SK-N-SH (cell line): ENCODE measurements at regions not wholly inside any gene's neighbourhood (a gene's known extent, or its start where the extent isn't known, plus 50 kb on each side); places are given as distances from the start of the nearest gene placed in this dataset.

Experiments used
- CTCF ChIA-PET: fragments of 300-600, 350-600 bp; formaldehyde crosslinking; extraction: SDS; loops from one replicate; lab custom pipeline; 2021; lab: Yijun Ruan, JAX
- POLR2A ChIA-PET: fragments of 350-600 bp; sonication (Branson Sonifier 250); formaldehyde crosslinking; extraction: SDS; loops from one replicate; lab custom pipeline; 2020; ENCODE audit warnings: antibody characterized with exemption, inconsistent platforms; lab: Yijun Ruan, JAX
- DNase-seq: peaks from one replicate; pipeline ENCODE4 v3.0.0; 2012
- H2AFZ ChIP-seq: fragments of 200-600 bp; sonication (generic); 2 replicates; pipeline ENCODE4 v1.8.1; 2016; ENCODE audit warnings: antibody characterized with exemption, mild to moderate bottlenecking, low read depth
- H3F3A ChIP-seq: fragments of 200-600 bp; sonication (generic); replicated peaks from 2 replicates; pipeline ENCODE3; 2016; ENCODE audit warnings: antibody characterized with exemption, mild to moderate bottlenecking; ENCODE audit not compliant: insufficient read depth
- H3K27ac ChIP-seq, 2 experiments: fragments of 200-500 bp in 1 of 2; fragments of 200-600 bp in 1 of 2; sonication (Bioruptor generic) in 1 of 2; sonication (generic), shearing (Covaris generic) in 1 of 2; 2 replicates each; pipeline versions ENCODE4 v1.5.1 to v1.6.1; 2014 to 2016; ENCODE audit warnings: low read depth in 2 of 2, inconsistent platforms in 1 of 2, low read length in 1 of 2, mild to moderate bottlenecking in 1 of 2, mixed read lengths in 1 of 2
- H3K27me3 ChIP-seq: fragments of 200-600 bp; sonication (generic), shearing (Covaris generic); 2 replicates; pipeline ENCODE4 v1.6.1; 2016; ENCODE audit warnings: mixed run types; ENCODE audit not compliant: insufficient read depth
- H3K36me3 ChIP-seq, 2 experiments: fragments of 200-500 bp in 1 of 2; fragments of 200-600 bp in 1 of 2; sonication (Bioruptor generic) in 1 of 2; sonication (generic) in 1 of 2; replicated peaks in 1 of 2; 2 replicates each; pipeline versions ENCODE3 to v1.5.1; 2014 to 2016; ENCODE audit warnings: low read length in 1 of 2, mild to moderate bottlenecking in 1 of 2; ENCODE audit not compliant: insufficient read depth in 2 of 2, control insufficient read depth in 1 of 2
- H3K4me1 ChIP-seq, 2 experiments: fragments of 200-500 bp in 1 of 2; fragments of 200-600 bp in 1 of 2; sonication (Bioruptor generic) in 1 of 2; sonication (generic), shearing (Covaris generic) in 1 of 2; 2 replicates each; pipeline versions ENCODE4 v1.5.1 to v1.6.1; 2014 to 2016; ENCODE audit warnings: low read depth in 1 of 2, low read length in 1 of 2, mixed run types in 1 of 2; ENCODE audit not compliant: insufficient read depth in 2 of 2, control insufficient read depth in 1 of 2
- H3K4me2 ChIP-seq: fragments of 200-600 bp; sonication (generic), shearing (Covaris generic); 2 replicates; pipeline ENCODE4 v1.6.1; 2017; ENCODE audit warnings: mixed run types
- H3K4me3 ChIP-seq, 2 experiments: fragments of 200-500 bp in 1 of 2; fragments of 200-600 bp in 1 of 2; sonication (Bioruptor generic) in 1 of 2; sonication (generic), shearing (Covaris generic) in 1 of 2; 2 replicates each; pipeline versions ENCODE4 v1.5.1 to v1.8.1; 2014 to 2016; ENCODE audit warnings: low read depth in 2 of 2, inconsistent platforms in 1 of 2, low read length in 1 of 2, mild to moderate bottlenecking in 1 of 2, mixed read lengths in 1 of 2, moderate library complexity in 1 of 2
- H3K79me2 ChIP-seq: fragments of 200-600 bp; sonication (generic); 2 replicates; pipeline ENCODE4 v1.8.1; 2017; ENCODE audit warnings: mild to moderate bottlenecking; ENCODE audit not compliant: insufficient read depth
- H3K9ac ChIP-seq: fragments of 200-600 bp; sonication (generic); 2 replicates; pipeline ENCODE4 v1.6.1; 2017; ENCODE audit warnings: mixed run types
- H3K9me2 ChIP-seq: fragments of 200-600 bp; sonication (generic); 2 replicates; pipeline ENCODE4 v1.6.1; 2017; ENCODE audit warnings: mixed run types
- H3K9me3 ChIP-seq: fragments of 200-600 bp; sonication (generic); 2 replicates; pipeline ENCODE4 v1.6.1; 2017; ENCODE audit warnings: mixed run types, mild to moderate bottlenecking, moderate library complexity
- H4K20me1 ChIP-seq: fragments of 200-600 bp; sonication (generic); 2 replicates; pipeline ENCODE4 v1.6.1; 2017; ENCODE audit warnings: mild to moderate bottlenecking, mixed run types; ENCODE audit not compliant: insufficient read depth
- ELF1 ChIP-seq: IDR thresholded peaks from 2 replicates; pipeline ENCODE4 v1.4.0; 2012
- EP300 ChIP-seq, 2 experiments: IDR thresholded peaks; 2 replicates each; pipeline versions ENCODE4 v1.4.0 to v1.6.1; 2012; ENCODE audit warnings: borderline replicate concordance in 1 of 2, low read depth in 1 of 2, low read length in 1 of 2
- EZH2phosphoT487 ChIP-seq: fragments of 200-600 bp; sonication (generic); IDR thresholded peaks from 2 replicates; pipeline ENCODE4 v1.6.1; 2017; ENCODE audit warnings: low read depth, mixed run types, mild to moderate bottlenecking, antibody characterized with exemption, moderate library complexity, borderline replicate concordance
- FOXJ3 ChIP-seq: sonication (generic); formaldehyde crosslinking; IDR thresholded peaks from 2 replicates; pipeline ENCODE4 v1.5.1; 2020; ENCODE audit warnings: mild to moderate bottlenecking, missing genetic modification reagents
- FOXM1 ChIP-seq: IDR thresholded peaks from 2 replicates; pipeline ENCODE4 v1.4.0; 2012; ENCODE audit warnings: low read depth, mild to moderate bottlenecking
- GABPA ChIP-seq: IDR thresholded peaks from 2 replicates; pipeline ENCODE4 v1.4.0; 2012; ENCODE audit warnings: low read depth, mild to moderate bottlenecking
- MEF2A ChIP-seq: IDR thresholded peaks from 2 replicates; pipeline ENCODE4 v1.4.0; 2012; ENCODE audit warnings: low read depth, borderline replicate concordance
- NRF1 ChIP-seq: IDR thresholded peaks from 2 replicates; pipeline ENCODE4 v1.6.1; 2012; ENCODE audit warnings: low read depth, mild to moderate bottlenecking, low read length
- POLR2AphosphoS5 ChIP-seq: IDR thresholded peaks from 2 replicates; pipeline ENCODE4 v1.6.1; 2012; ENCODE audit warnings: low read depth, low read length
- RAD21 ChIP-seq: IDR thresholded peaks from 2 replicates; pipeline ENCODE4 v1.6.1; 2012; ENCODE audit warnings: mild to moderate bottlenecking, low read length
- RCOR1 ChIP-seq: fragments of 150-350 bp; IDR thresholded peaks from 2 replicates; pipeline ENCODE4 v1.6.1; 2017; ENCODE audit warnings: antibody characterized with exemption, low read length
- RFX5 ChIP-seq: IDR thresholded peaks from 2 replicates; pipeline ENCODE4 v1.6.1; 2012; ENCODE audit warnings: mild to moderate bottlenecking, improper control_type of control experiment, low read length
- RXRA ChIP-seq: IDR thresholded peaks from 2 replicates; pipeline ENCODE4 v1.4.0; 2012; ENCODE audit warnings: low read depth, mild to moderate bottlenecking, borderline replicate concordance
- SIN3A ChIP-seq: IDR thresholded peaks from 2 replicates; pipeline ENCODE4 v1.6.1; 2012; ENCODE audit warnings: low read depth, mild to moderate bottlenecking, low read length, moderate library complexity, borderline replicate concordance
- WGBS: methylation state at CpG from one replicate; pipeline ENCODE4 v1.1.6; 2017; ENCODE audit warnings: low lambda C conversion rate; 5-methylcytosine and 5-hydroxymethylcytosine counted together
- TF ChIP-seq, protein P1 (sequence below): fragments of 150-350 bp; IDR thresholded peaks from 2 replicates; pipeline ENCODE4 v1.6.1; 2016; ENCODE audit warnings: mild to moderate bottlenecking, low read depth, low read length
- TF ChIP-seq, protein P2 (sequence below): IDR thresholded peaks from 2 replicates; pipeline ENCODE4 v1.4.0; 2012; ENCODE audit warnings: low read depth, borderline replicate concordance
- TF ChIP-seq, protein P3 (sequence below): IDR thresholded peaks from 2 replicates; pipeline ENCODE4 v1.4.0; 2012; ENCODE audit warnings: low read depth

DNA sequence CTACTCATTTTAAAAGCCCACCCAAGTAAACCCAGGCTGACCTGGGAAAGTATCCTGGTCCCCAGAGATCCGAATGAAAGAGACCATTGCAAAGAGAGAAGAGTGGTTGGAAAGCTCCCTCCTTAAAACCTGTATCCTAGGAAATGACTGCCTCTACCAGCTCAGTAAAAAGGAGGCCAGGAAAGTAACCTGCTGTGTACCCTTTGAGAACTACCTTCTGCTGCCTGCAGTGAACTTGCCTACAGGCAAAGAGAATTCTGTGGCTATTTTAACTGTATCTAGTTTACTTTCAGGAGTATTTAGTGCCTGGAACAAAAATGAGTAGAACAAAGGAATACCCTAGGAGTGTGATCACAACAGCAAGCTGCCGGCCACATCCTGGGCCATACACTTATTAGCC is 641.7 kb upstream of the NRXN1 start:
- no peaks in the 10 kb centered on the region for H3K9me3 ChIP-seq
- CTCF ChIA-PET, result no interaction called here
- POLR2A ChIA-PET, result no interaction called here
- no peak for DNase-seq
- no peak overlapping the region for H3K9ac ChIP-seq
- no peaks in the 10 kb centered on the region for H4K20me1 ChIP-seq
- H3K4me2 ChIP-seq, result no peak overlapping the region
- H3K4me3 ChIP-seq, result no peak overlapping the region
- TF ChIP-seq GABPA (no peak), NRF1 (no peak), FOXJ3 (CRISPR knock-in tag) (no peak), RXRA (no peak), EP300 (IDR thresholded peaks at IDR 0.05; ENCODE audit: borderline replicate concordance in 1 of 2, low read depth in 1 of 2, low read length in 1 of 2) (no peak), FOXM1 (no peak), RFX5 (no peak), EZH2phosphoT487 (no peak)
- TF ChIP-seq, protein P1, sequence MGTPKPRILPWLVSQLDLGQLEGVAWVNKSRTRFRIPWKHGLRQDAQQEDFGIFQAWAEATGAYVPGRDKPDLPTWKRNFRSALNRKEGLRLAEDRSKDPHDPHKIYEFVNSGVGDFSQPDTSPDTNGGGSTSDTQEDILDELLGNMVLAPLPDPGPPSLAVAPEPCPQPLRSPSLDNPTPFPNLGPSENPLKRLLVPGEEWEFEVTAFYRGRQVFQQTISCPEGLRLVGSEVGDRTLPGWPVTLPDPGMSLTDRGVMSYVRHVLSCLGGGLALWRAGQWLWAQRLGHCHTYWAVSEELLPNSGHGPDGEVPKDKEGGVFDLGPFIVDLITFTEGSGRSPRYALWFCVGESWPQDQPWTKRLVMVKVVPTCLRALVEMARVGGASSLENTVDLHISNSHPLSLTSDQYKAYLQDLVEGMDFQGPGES, result no peak
- TF ChIP-seq, protein P2, sequence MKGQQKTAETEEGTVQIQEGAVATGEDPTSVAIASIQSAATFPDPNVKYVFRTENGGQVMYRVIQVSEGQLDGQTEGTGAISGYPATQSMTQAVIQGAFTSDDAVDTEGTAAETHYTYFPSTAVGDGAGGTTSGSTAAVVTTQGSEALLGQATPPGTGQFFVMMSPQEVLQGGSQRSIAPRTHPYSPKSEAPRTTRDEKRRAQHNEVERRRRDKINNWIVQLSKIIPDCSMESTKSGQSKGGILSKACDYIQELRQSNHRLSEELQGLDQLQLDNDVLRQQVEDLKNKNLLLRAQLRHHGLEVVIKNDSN, result no peak
- no peaks in the 10 kb centered on the region for H3F3A ChIP-seq
- no peaks in the 10 kb centered on the region for H3K36me3 ChIP-seq
- WGBS, result 41% methylated on average over 2 of the region's 2 CpGs
- H3K27ac ChIP-seq, result no peak overlapping the region
- no peaks in the 10 kb centered on the region for H3K79me2 ChIP-seq
- H3K9me2 ChIP-seq, result no peaks in the 10 kb centered on the region
- no peaks in the 10 kb centered on the region for H3K4me1 ChIP-seq
- H3K27me3 ChIP-seq, result no peaks in the 10 kb centered on the region
- no peak overlapping the region for H2AFZ ChIP-seq

DNA sequence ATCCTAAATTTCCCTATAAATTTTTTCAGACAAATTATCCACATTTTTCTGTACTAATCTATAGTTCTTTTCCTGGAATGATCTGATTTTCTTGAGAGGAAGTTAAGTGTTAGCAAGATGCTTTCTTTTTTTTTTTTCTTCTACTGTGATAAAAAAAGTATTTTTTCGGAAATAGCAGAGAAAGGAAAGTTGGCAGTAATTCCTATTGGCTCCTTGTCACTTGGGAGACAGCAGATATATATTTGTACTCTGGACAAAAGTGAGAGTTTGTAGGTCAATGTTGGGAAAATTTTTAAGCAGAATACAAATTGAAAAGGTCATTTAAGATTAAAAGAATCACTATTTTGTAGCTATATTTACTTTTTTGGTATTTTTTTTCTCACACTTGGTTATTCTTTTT is 635.7 kb upstream of the NRXN1 start:
- no peaks in the 10 kb centered on the region for H3K9me2 ChIP-seq
- no peaks in the 10 kb centered on the region for H4K20me1 ChIP-seq
- no peaks in the 10 kb centered on the region for H3K79me2 ChIP-seq
- CTCF ChIA-PET, result no interaction called here
- H2AFZ ChIP-seq, result no peak overlapping the region
- no peak overlapping the region for H3K27ac ChIP-seq
- 11% methylated on average over 1 of the region's 1 CpG for WGBS
- no peak overlapping the region for H3K4me3 ChIP-seq
- POLR2A ChIA-PET, result no interaction called here
- TF ChIP-seq SIN3A, result no peak
- TF ChIP-seq RCOR1, result no peak
- no peak for TF ChIP-seq ELF1
- TF ChIP-seq, protein P3, sequence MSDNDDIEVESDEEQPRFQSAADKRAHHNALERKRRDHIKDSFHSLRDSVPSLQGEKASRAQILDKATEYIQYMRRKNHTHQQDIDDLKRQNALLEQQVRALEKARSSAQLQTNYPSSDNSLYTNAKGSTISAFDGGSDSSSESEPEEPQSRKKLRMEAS, result no peak
- no peak for TF ChIP-seq FOXJ3 (CRISPR knock-in tag)
- no peak for TF ChIP-seq MEF2A
- TF ChIP-seq POLR2AphosphoS5, result no peak
- TF ChIP-seq, protein P1, result no peak
- TF ChIP-seq RAD21, result no peak
- H3K9me3 ChIP-seq, result no peaks in the 10 kb centered on the region
- no peak overlapping the region for H3K9ac ChIP-seq
- no peak for DNase-seq
- no peaks in the 10 kb centered on the region for H3K27me3 ChIP-seq
- no peak overlapping the region for H3K4me2 ChIP-seq
- H3F3A ChIP-seq, result no peaks in the 10 kb centered on the region
- H3K4me1 ChIP-seq, result no peaks in the 10 kb centered on the region
- no peaks in the 10 kb centered on the region for H3K36me3 ChIP-seq
